Stimulated activated naive CD8-positive, alpha-beta T cell treated with anti-CD3 and anti-CD28 coated beads, Interleukin-15, amount 100 ng/mL, for 72 hours (primary cell): ENCODE measurements at regions not wholly inside any gene's neighbourhood (a gene's known extent, or its start where the extent isn't known, plus 50 kb on each side); places are given as distances from the start of the nearest gene placed in this dataset.

Experiments
- ATAC-seq: fragments of 150-1000 bp; cut with Tn5 transposase; 2 replicates; pipeline ENCODE4 v1.10.0; 2021; ENCODE audit warnings: mild to moderate bottlenecking, moderate library complexity
- DNase-seq, 2 donors: peaks; one replicate each; pipeline ENCODE4 v3.0.0; 2021 to 2022
- H3K27ac Mint-ChIP-seq, 2 donors: one replicate each; pipeline ENCODE4 v1.8.0; 2022; ENCODE audit warnings: mild to moderate bottlenecking in 2 of 2, mixed read lengths in 2 of 2, moderate library complexity in 2 of 2
- H3K27me3 Mint-ChIP-seq: one replicate; pipeline ENCODE4 v1.8.0; 2022; ENCODE audit warnings: mixed read lengths
- H3K4me1 Mint-ChIP-seq: one replicate; pipeline ENCODE4 v1.8.0; 2022; ENCODE audit warnings: mild to moderate bottlenecking, mixed read lengths
- H3K4me3 Mint-ChIP-seq, 2 donors: one replicate each; pipeline ENCODE4 v1.8.0; 2022; ENCODE audit warnings: mild to moderate bottlenecking in 2 of 2, mixed read lengths in 2 of 2, moderate library complexity in 1 of 2
- H3K9me3 Mint-ChIP-seq, 2 donors: one replicate each; pipeline ENCODE4 v1.8.0; 2022; ENCODE audit warnings: mixed read lengths in 2 of 2

DNA sequence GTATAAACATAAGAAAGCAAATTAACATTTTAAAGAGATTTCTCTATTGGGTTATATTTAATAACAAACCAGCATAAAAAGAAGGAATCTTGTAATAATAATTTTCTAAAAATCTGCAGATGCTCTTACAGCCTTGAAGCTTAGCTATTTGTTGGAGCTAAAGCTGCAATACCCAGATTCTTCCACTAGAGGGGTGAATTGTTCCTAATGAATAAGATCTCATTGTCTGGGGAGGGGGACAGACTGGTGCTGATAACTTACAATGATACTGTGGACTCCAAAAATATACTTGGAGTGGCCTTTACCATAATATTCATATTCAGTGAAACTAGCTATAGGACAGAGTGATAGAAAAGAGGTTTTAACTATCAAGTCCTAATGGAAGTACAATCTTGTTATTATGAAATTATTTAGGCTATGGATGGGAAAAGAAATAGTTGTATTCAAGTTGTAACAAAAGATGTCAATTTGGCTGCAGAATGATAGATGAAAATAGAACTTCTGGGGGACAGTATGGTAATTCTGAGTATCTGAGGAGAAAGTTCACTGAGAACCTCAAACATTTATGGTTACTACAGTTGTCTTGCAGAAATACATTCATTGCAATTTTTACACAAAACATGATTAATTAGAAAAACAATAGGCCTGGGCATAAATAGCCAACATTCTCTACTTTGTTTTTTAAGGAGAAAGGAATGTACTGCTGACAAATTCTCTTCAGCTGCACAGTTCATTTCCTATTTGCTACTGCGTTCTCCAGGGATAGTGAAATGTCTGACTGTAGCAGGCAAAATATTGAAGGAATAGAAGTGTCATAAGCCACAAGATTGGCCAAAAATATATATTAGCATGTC, 443.3 kb downstream of the GBA3 start:
- DNase-seq: no peak
- H3K4me1 Mint-ChIP-seq: no peaks in the 10 kb centered on the region
- H3K4me3 Mint-ChIP-seq: no peak overlapping the region
- no peaks in the 10 kb centered on the region for H3K27me3 Mint-ChIP-seq
- H3K27ac Mint-ChIP-seq: no peak overlapping the region
- ATAC-seq: no peak
- H3K9me3 Mint-ChIP-seq: no peaks in the 10 kb centered on the region

DNA sequence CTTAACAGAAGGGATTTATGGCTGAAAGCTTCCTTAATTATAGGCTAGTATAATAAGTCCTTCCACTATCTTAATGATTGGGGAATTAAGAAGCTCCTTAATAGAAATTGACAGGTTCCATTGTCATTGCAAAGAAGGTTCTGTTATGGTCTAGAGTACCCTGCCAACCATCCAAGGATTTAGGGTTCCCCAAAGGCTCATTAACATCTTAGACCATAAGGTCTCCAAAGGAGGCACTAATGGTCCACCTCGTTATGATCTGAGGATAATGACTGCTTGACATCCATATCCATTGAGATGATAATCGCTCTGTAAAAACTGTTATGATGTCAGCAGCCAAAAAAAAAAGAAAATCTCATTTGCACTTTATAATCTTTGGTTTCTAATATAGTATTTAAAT, 441.6 kb downstream of the GBA3 start:
- ATAC-seq: no peak
- Mint-ChIP-seq H3K27ac (no peak overlapping the region), H3K27me3 (no peaks in the 10 kb centered on the region), H3K9me3 (no peaks in the 10 kb centered on the region), H3K4me3 (no peak overlapping the region), H3K4me1 (no peaks in the 10 kb centered on the region)
- no peak for DNase-seq

DNA sequence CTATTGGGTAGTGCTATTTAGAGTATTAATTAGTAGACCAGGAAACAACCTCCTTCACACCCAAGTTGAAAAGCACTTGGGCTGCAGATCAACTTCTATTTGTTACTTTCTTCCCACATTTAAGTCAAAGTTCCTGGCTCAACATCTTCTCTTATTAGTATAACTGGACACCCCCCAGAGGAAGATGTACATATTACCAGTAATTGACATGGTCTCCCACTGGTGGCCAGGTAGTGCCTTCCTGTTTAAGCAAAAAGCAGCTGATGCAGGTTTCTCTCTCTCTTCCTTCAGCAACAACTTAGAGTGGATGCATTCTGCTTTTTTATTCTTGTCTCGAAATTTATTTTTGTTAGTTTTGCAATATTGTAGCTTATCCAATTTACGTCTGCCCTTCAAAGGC, 438.1 kb downstream of the GBA3 start:
- no peak overlapping the region for H3K4me3 Mint-ChIP-seq
- no peak overlapping the region for H3K27ac Mint-ChIP-seq
- no peak for ATAC-seq
- no peaks in the 10 kb centered on the region for H3K27me3 Mint-ChIP-seq
- no peaks in the 10 kb centered on the region for H3K4me1 Mint-ChIP-seq
- peaks cover 0 to 1% of the 10 kb centered on the region in 2 donors for H3K9me3 Mint-ChIP-seq
- no peak for DNase-seq

DNA sequence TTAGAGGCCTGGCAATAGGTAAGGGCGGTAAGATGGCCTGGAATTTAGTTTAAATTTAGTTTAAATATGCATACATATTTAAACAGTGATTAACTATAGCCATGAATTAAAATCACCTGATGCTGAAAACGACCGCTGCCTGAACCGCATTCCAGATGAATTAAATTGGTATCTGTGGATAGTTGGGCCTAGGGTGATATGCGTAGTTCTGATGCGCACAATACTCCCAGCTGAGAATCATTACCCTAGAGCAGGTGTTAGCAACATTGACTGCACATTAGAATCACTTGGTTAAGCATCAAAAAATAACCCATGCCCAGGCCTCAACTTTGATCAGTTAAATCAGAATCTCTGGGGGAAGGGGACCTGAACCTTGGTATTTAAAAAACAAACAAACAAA, 432.4 kb downstream of the GBA3 start:
- no peak for DNase-seq
- Mint-ChIP-seq H3K9me3 (peaks cover 0 to 4% of the 10 kb centered on the region in 2 donors), H3K4me3 (no peak overlapping the region), H3K27ac (no peak overlapping the region), H3K4me1 (no peaks in the 10 kb centered on the region), H3K27me3 (peaks cover 8% of the 10 kb centered on the region)
- ATAC-seq: no peak

DNA sequence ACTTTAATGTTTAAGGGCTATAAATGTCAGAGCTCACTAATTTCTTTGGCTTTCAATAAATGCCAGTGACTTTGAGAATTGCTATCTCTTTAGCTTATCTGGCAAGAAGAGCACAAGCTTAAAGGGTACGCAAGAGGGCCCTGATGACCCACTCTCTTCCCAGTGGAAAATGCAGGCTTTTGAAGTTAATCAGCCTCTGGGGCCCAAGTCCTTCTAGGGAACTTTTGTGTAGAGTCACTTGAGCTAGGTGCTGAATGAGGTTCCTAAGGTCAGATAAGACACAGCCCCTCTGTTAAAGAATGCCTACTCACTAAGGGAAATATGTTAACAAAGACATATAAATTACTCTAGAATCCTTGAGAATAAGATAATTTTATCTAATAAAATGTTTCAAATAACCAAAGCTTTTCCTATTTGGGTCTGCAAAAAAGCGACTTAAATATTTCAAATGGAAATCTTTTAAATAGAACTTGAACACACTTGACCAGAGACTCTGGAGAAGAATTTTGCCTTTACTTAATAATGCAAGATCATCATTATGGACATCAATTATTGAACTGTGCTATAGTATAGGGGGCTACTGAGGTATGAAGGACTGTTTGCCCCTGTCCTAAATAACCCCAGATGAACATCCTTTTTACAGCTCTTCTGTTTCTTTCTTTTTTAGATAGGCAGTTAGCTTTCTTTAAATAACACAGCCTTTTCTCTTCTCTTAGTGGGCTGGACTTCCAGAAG, 430.1 kb downstream of the GBA3 start:
- Mint-ChIP-seq H3K9me3 (peaks cover 0 to 4% of the 10 kb centered on the region in 2 donors), H3K27me3 (peaks cover 8% of the 10 kb centered on the region), H3K4me1 (no peaks in the 10 kb centered on the region), H3K4me3 (no peak overlapping the region), H3K27ac (no peak overlapping the region)
- DNase-seq (no peak), ATAC-seq (no peak)

DNA sequence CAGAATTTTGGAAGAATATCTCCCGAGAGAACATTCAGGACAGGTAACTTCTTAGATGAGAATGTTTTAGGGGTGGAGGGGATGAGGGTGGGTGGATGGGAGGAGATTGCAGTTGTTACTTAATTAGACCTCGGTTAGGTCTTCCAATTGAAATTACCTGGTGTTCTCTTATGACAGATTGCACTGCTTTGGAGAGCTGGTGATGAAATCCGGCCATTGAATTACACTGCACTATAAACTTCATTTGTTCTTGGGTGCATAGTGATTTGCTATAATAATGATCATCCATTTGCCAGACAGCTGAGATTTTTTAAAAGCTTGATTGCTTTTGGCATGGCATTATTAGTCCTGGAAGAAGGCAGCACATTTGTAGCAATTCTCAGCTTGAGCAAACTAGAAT, 427.6 kb downstream of the GBA3 start:
- ATAC-seq: no peak
- H3K4me1 Mint-ChIP-seq: no peaks in the 10 kb centered on the region
- H3K9me3 Mint-ChIP-seq: no peaks in the 10 kb centered on the region

DNA sequence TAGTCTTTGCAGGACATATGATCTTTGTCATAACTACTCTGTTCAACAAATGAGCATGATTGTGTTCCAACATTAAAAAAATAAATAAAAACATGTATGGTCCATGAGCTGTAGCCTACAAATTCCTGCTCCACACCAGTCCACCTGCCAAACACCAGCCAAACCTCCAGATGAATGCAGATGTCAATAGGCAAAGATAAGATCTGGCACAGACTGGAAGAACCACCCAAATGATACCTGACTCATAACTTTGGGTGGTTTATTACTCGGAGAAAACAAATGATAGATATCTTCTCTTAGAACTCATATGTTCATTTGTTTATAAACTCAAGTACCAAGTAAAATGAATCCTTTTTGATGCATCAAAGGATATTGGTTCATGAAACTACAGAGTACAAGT, 425.1 kb downstream of the GBA3 start:
- ATAC-seq (no peak), DNase-seq (no peak)
- Mint-ChIP-seq H3K27me3 (no peaks in the 10 kb centered on the region), H3K4me3 (no peak overlapping the region), H3K9me3 (peaks cover 0 to 5% of the 10 kb centered on the region in 2 donors), H3K27ac (no peak overlapping the region), H3K4me1 (no peaks in the 10 kb centered on the region)

More for the DNA sequence above, 427.6 kb downstream of the GBA3 start:
- no peak overlapping the region for H3K27ac Mint-ChIP-seq
- DNase-seq: no peak
- H3K4me3 Mint-ChIP-seq: no peak overlapping the region
- H3K27me3 Mint-ChIP-seq: peaks cover 8% of the 10 kb centered on the region

DNA sequence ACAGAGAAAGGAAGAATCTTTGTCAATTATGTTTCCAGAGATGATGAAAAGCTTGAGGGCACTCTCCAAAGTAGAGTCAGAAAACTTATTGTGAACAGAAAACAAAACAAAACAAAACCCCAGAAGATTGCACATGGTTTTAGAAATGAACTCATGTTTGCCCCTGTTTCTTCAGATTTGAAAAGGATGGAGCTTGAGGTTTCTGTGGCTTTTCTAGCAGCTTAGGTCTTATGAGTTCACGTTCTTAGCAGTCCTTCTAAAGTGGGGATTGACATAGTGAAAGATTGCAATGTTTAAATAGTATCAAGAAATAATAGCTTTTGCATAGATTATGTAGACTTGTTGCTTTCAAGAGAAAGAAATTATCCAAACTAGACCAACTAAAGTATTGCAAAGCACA, 421.8 kb downstream of the GBA3 start:
- H3K27ac Mint-ChIP-seq: no peak overlapping the region
- no peak for ATAC-seq

DNA sequence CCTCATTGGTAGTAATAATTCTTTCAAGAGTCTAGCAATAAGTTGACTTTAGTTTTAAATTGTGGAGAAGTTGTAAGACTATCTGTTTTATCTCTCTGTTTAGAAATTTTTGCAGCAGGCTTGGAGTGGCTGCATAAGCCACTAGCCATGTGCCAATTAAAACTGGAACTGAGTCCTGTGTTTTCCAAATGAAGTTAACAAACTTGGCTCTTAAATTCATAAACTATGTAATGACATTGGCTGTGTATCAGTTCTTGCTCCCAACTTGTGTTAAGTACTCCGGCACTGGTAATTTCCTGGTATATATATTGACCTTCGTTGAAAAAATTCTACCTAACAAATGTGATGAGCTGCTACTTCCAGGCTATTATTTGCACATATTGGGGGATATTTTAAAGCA, 420.4 kb downstream of the GBA3 start:
- Mint-ChIP-seq H3K4me3 (no peak overlapping the region), H3K4me1 (no peaks in the 10 kb centered on the region), H3K27me3 (no peaks in the 10 kb centered on the region), H3K9me3 (peaks cover 0 to 5% of the 10 kb centered on the region in 2 donors), H3K27ac (no peak overlapping the region)
- DNase-seq (no peak), ATAC-seq (no peak)

More for the DNA sequence above, 421.8 kb downstream of the GBA3 start:
- peaks cover 0 to 5% of the 10 kb centered on the region in 2 donors for H3K9me3 Mint-ChIP-seq
- H3K4me1 Mint-ChIP-seq: no peaks in the 10 kb centered on the region
- DNase-seq: no peak
- H3K27me3 Mint-ChIP-seq: no peaks in the 10 kb centered on the region
- H3K4me3 Mint-ChIP-seq: no peak overlapping the region

DNA sequence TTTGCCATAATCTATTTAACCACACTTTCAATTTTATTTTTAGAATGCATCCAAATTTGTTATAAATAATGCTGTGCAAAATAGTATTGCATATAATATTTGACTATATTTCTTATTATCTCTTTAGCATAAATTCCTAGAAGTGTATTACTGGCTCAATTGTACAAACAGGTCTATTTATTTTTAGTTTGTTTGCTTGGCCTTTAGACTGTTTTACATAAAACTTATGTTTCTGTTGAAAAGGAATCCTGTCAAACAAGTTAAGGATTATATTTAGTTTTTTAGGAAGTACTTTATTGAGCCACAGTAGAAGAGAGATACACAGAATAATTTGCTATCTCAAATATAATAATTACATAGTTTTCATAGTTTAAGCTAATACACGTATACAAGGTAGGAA, 413.8 kb downstream of the GBA3 start:
- Mint-ChIP-seq H3K27me3 (peaks cover 9% of the 10 kb centered on the region), H3K9me3 (peaks cover 0 to 8% of the 10 kb centered on the region in 2 donors), H3K4me1 (no peaks in the 10 kb centered on the region), H3K27ac (no peak overlapping the region), H3K4me3 (no peak overlapping the region)
- ATAC-seq (no peak), DNase-seq (no peak)

DNA sequence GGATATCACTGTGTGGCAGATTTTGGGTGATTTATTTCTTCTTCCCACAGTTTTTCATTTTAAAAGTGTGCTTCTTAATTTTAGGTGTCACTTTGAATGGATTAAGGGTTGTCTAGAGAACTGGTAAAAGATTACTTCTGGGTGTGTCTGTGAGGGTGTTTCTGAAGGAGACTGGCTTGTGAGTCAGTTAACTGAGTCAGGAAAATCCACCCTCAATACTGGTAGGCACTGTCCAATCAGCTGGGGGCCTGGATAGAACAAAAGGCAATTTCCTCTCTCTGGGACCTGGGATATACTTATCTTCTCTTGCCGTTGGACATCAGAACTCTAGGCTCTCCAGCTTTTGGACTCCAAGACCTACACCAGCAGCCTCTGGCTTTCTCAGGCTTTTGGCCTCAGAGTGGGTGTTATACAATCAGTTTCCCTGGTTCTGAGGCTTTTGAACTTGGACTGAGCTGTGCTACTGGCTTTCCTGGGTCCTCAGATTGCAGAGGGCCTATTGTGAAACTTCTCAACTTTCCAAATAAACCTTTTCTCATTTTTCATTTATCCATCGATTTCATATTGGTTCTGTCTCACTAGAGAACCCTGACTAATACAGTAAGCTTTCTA, 413.1 kb downstream of the GBA3 start:
- ATAC-seq (no peak), DNase-seq (no peak)
- Mint-ChIP-seq H3K27ac (no peak overlapping the region), H3K4me3 (no peak overlapping the region), H3K27me3 (peaks cover 9% of the 10 kb centered on the region), H3K9me3 (peaks cover 0 to 8% of the 10 kb centered on the region in 2 donors), H3K4me1 (no peaks in the 10 kb centered on the region)

DNA sequence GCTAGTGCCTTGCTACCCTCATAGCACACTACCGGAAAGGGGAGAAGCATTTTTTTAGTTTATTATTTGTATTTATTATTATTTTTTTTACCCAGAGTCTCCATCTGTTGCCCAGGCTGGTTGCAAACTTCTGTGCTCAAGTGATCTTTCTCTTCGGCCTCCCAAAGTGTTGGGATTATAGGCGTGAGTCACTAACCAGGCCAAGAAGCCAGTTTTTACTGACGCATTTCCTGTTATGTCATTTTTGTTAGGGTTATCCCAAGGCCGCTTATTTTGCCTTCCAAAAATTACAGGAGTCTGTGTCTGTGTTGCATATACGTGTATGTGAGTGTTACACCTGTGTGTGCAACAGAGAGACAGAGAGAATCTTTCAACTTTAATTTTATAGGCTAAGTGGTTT, 404.5 kb downstream of the GBA3 start:
- ATAC-seq (no peak), DNase-seq (no peak)
- peaks cover 7 to 14% of the 10 kb centered on the region in 2 donors for H3K9me3 Mint-ChIP-seq
- H3K27ac Mint-ChIP-seq: no peak overlapping the region
- no peak overlapping the region for H3K4me3 Mint-ChIP-seq
- H3K4me1 Mint-ChIP-seq: no peaks in the 10 kb centered on the region
- H3K27me3 Mint-ChIP-seq: no peaks in the 10 kb centered on the region

DNA sequence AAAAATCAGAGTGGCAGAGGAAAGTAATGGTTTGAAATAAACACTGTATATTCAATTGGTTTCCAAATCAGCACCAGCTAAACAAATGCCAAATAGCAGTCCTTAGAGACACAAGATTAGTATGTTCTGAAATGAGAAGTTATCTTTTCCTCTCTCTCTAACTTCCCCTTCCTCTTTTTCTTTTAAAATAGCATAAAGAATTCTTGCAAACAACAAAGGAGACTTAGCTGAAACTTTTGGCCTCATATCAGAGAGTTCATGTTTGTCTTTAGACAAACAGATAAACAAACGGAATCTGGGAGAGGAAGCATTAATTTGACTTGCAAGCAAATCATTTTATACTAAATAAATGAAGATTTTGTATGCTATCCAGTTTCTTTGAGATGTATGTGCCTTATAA, 399.0 kb downstream of the GBA3 start:
- DNase-seq: no peak
- Mint-ChIP-seq H3K27ac (no peak overlapping the region), H3K27me3 (no peaks in the 10 kb centered on the region), H3K4me1 (no peaks in the 10 kb centered on the region), H3K4me3 (no peak overlapping the region), H3K9me3 (peaks cover 7 to 8% of the 10 kb centered on the region in 2 donors)
- ATAC-seq: no peak

DNA sequence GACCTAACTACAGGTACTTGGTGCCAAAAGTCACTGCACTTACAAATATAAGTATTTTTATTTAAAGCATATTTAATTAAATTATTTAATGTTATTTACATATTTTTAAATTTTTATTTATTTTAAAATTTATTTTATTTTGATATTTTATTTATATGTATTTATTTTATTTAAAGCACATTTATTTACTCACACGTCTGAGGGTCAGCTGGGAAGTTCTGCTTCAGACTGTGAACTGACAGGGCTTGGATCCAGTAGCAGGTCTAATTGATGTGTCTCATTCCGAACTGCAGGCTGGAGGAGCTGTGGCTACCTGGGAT, 392.5 kb downstream of the GBA3 start:
- ATAC-seq: no peak
- Mint-ChIP-seq H3K27me3 (no peaks in the 10 kb centered on the region), H3K27ac (no peak overlapping the region), H3K9me3 (peaks cover 21 to 24% of the 10 kb centered on the region in 2 donors), H3K4me1 (no peaks in the 10 kb centered on the region), H3K4me3 (no peak overlapping the region)
- DNase-seq: no peak

DNA sequence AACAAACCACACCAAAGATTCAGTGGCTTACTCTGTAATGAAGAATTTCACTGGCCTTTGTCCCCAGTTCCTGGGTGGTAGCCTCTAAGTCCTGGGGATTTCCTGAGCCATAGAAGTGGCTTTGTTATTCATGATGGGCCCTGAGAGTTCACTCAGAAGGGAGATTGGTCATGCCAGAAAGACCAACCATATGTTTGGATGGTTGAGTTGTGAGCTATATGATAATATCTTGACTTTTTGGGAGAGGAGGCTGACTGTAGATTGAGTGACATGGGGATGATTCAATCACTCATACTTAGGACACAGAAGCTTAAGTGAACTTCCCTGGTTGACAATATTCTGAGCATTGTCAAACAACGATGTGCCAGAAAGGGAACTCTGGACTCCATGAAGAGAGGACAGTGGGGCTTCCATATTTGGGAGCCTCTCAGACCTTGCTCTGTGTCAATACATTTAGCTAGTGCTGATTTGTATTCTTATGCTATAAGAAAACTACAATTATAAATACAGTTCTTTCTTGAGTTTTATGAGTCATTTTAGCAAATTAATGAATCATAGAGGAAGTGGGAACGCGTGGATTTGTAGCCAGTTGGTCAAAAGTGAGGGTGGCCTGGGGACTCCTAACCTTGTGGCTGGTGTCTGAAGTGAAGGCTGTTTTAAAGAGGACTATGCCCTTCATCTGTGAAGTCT, 392.0 kb downstream of the GBA3 start:
- no peak for DNase-seq
- H3K9me3 Mint-ChIP-seq: peaks cover 21 to 24% of the 10 kb centered on the region in 2 donors

DNA sequence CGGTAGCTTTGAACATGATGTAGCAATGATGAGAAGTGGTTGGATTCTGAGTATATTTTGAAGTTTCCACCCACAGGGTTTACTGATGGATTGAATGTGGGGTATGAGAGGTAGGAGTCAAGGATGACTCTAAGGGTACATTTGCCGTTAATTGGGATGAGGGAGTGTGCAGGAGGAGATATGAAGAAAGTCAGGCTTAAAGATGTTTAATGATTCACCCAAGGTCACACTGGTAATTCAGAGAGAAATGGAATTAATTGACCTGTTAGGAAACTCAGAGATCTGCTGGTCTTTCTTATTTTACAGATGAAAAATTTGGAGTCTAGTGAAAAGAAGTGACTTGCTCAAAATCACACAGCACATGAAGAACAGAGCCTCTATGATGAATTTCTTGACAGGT, 390.7 kb downstream of the GBA3 start:
- ATAC-seq (no peak), DNase-seq (no peak)
- Mint-ChIP-seq H3K4me1 (no peaks in the 10 kb centered on the region), H3K27me3 (no peaks in the 10 kb centered on the region), H3K4me3 (no peak overlapping the region), H3K27ac (no peak overlapping the region), H3K9me3 (peaks cover 21 to 24% of the 10 kb centered on the region in 2 donors)

More for the DNA sequence above, 392.0 kb downstream of the GBA3 start:
- Mint-ChIP-seq H3K27ac (no peak overlapping the region), H3K4me3 (no peak overlapping the region), H3K4me1 (no peaks in the 10 kb centered on the region), H3K27me3 (no peaks in the 10 kb centered on the region)
- ATAC-seq: no peak
